8988T (cell line): ENCODE measurements at regions not wholly inside any gene's neighbourhood (a gene's known extent, or its start where the extent isn't known, plus 50 kb on each side); places are given as distances from the start of the nearest gene placed in this dataset.

Experiments
- DNase-seq: peaks from one replicate; pipeline ENCODE4 v3.0.0; 2011

DNA sequence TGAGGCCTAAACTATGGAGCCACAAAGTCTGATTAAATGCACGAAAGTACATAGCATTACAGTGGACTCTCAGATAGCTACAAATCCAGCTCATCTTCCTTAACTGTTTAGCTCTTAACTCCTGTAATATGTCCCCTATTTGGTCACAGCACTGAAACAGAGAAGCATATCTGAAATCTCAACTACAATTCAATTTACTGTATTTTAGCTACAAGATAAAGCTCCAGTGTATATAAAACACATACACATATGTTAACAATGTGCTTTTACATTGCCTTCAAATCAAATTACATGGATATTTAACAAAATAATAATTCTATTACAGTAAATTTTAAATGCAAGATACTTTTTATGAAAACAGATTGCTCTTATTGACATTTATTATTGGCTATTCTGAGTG lies 849.3 kb upstream of the PRMT6 start:
- DNase-seq: no peak

- no peak for DNase-seq
Measured at GRCh38 chr1:106217765-106218164, 838.7 kb upstream of the PRMT6 start.

DNA sequence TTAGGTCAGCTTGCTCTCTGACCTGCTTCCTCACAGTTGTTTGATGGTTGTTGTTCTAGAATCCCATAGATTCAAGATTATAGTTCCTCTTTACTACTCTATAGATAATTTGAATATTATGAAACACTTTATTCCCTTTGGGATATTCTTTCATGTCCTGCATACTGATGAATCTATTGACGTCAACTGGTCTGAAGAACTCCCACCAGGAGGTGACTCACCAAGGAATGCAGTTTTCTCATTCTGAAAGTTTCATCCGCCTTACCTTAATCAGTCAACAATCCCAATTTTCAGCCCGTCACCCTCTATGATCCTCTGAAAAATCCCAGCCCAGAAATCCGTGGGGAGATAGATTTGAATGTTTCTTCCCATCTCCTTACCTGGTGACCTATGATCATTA lies 834.1 kb upstream of the PRMT6 start:
- DNase-seq: no peak

- no peak for DNase-seq
Measured at GRCh38 chr1:106223213-106223612, 833.3 kb upstream of the PRMT6 start.

- no peak for DNase-seq
Measured at GRCh38 chr1:106224426-106224825, 832.0 kb upstream of the PRMT6 start.

DNA sequence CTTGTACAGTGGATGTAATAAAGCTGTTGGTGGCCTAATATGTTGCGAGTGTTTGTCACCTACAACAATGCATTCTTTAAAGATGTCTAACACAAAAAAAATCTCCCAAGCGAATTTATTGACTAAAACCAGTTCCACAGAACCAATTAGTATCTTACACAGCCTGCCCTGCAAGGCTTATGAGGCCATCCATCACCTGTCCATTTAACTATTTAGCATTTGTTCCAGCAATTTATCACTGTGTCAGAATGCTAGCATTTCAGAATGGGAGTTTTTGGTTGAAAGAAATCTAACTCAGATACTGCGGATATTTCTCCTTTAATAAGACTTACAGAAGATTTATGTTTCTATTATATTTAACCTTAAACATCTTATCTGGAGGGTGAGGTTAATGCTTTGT lies 831.1 kb upstream of the PRMT6 start:
- no peak for DNase-seq

DNA sequence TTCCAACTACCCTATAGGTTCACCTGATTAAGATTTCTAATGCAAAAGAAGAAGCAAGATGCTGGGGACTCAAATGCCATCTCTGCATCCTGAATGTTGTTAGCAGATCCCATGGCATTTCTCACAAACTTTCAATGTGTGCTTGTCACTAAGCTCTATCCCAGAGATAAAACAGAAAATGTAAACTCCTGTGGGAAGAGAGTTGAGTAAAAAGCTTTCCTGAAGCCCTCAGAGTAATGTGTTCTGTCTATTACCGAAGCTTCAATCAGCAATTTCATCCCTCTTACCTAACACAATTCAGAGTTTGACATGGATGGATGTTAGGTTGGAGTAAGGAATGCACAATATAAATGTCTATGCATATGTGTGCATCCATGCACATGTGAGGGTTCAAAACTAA lies 829.9 kb upstream of the PRMT6 start:
- no peak for DNase-seq

DNA sequence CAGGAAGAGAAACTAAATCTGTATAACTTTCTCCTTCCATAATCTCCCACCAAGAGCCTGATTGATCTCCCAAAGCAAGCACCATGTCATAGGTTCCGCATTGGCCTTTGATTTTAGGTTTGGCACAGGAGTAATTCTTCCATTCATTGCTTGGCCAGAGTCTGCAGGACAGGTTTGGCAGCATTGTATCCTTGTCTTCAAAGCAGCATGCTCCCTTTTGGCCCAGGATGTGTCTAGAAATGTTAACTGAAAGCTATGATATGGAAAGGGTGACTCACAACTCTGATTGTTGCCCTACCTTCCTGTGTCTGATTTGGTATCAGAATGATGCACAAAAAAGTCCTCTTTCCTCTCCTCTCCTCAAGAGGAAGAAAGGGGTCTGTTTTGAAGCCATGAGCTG lies 824.3 kb upstream of the PRMT6 start:
- no peak for DNase-seq

DNA sequence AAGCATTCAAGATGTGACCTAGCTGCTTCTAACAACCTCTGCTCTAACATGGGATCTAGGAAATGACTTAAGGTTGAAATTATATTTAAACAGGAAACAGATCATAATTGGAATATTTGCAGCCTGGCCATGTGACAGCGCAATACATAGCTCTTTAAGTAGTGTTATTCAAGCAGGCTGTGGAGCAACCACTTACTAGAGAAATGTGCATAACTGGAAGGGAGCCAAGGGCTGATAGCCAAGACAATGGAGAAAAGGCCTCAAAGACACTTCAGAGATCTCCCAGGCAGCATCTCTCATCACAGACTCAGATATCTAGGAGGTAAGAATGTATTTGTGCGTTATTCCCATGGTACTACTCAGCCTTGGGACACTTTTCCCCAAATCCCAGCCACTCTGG lies 823.0 kb upstream of the PRMT6 start:
- DNase-seq: no peak

- DNase-seq: no peak
Measured at GRCh38 chr1:106249365-106249764, 807.1 kb upstream of the PRMT6 start.

DNA sequence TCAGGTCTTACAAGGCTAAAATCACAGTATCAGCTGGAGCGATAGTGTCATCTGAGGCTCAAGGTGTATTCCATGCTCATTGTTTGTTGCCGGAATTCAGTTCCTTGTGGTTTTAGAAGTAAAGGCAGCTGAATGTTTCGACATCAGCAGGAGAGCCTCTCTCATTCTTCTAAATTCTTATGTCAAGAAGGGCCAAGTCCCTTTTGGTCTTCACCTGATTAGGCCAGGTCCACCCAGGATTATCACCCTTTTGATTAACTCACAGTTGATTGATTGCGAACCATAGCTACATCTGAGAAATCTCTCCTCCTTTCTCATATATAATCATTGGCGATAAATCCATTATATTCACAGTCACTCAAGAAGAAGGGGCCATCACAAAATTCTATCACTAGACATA lies 806.7 kb upstream of the PRMT6 start:
- no peak for DNase-seq

DNA sequence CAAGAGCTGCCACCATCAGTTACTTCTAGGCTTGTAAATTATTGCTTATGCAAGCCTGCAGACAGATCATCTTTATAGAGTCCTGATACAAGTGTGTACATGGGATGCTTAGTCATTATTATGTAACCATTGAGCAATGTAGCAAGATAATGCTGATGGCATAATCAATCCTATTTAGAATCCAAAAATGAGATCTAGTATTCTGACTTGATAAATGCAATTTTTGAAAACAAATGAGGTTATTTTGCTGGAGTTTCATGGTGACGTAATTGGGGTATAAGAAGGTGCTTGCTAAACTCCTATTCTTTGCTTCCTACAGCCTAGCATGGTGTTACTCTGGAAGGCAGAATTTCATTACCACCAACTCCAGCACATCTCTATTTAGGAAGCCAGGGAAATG lies 801.7 kb upstream of the PRMT6 start:
- DNase-seq: no peak

- no peak for DNase-seq
Measured at GRCh38 chr1:106266786-106267185, 789.7 kb upstream of the PRMT6 start.

- DNase-seq: no peak
Measured at GRCh38 chr1:106268070-106268469, 788.4 kb upstream of the PRMT6 start.

DNA sequence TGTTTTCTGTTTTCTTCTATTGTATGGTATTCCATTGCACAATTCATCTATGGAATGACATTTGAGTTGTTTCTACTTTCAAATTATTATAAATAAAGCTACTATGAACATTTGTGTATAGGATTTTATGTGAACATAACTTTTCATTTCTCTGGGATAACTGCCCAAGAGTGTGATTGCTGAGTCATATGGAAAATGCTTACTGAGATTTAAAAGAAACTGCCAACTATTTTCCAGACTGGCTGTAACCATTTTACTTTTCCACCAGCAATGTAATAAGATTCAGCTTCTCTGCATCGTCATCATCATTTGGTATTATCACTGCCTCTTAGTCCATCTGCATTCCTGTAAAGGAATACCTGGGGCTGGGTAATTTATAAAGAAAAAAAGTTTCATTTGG lies 779.6 kb upstream of the PRMT6 start:
- DNase-seq: no peak

- DNase-seq: no peak
Measured at GRCh38 chr1:106277786-106278185, 778.7 kb upstream of the PRMT6 start.

- DNase-seq: no peak
Measured at GRCh38 chr1:106278716-106279115, 777.8 kb upstream of the PRMT6 start.

- DNase-seq: no peak
Measured at GRCh38 chr1:106289265-106289928, 767.1 kb upstream of the PRMT6 start.

- DNase-seq: no peak
Measured at GRCh38 chr1:106290805-106291501, 765.5 kb upstream of the PRMT6 start.

GRCh38 chr1:106292130-106292529 lies 764.3 kb upstream of the PRMT6 start:
- DNase-seq: no peak

GRCh38 chr1:106296431-106296830 lies 760.0 kb upstream of the PRMT6 start:
- DNase-seq: no peak

- DNase-seq: no peak
Measured at GRCh38 chr1:106304106-106304505, 752.4 kb upstream of the PRMT6 start.

DNA sequence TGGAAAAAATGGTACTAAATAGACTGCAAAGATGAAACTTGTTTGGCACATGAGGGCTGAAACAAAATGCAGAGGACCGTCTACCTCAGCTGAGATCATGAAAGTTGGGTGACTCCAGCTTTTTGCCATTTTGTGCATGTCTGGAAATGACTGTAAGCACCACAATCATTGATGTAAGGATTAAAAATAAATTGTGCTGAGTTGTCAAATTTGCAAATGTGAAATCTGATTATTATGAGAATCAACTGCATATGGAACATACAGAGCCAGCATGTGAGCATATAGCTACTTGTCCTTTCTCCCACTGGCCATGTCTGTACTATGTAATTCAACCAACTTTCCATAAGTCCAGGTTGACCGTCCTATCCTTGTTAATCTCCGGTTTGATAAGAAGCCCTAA lies 736.9 kb upstream of the PRMT6 start:
- DNase-seq: no peak

DNA sequence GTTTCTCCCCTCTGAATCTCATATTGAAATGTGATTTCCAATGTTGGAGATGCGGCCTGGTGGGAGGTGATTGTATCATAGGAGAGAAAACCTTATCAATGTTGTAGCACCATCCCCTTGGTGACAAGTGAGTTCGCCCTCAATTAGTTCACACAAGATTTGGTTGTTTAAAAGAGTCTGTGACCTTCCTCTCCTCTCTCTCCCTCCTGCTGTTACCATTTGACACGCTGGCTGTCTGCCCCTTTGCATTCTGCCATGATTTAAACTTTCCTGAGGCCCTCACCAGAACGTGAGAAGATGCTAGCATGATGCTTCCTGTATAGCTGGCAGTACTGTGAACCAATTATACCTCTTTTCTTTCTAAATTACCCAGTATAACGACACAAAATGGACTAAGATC lies 730.9 kb upstream of the PRMT6 start:
- no peak for DNase-seq

DNA sequence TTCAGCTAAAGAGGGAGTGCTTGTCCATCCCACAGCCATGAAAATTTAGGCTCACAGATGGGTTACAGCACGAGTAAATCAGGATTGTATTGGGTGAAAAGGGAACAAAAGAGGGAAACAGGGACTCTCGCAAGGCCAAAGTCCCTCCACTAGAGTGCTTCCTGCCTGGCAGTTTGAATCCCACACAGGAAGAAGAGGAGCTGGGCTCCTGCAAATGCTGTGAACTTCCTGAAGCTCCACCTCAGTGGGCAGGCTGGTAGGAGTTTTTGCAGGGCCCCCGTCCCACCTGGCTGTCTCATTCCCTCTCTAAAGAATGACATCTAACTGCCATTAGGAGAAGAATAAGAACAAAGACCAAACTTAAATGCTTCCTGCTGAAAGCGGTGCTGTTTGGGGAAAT lies 712.0 kb upstream of the PRMT6 start:
- DNase-seq: no peak
